UCSD-AML1 (cell line): ENCODE measurements at regions not wholly inside any gene's neighbourhood (a gene's known extent, or its start where the extent isn't known, plus 50 kb on each side); places are given as distances from the start of the nearest gene placed in this dataset.
"Not testable (repeated sequence)": the region's sequence is repeated elsewhere in the genome, so short reads cannot be mapped to it uniquely, and the experiment has no call there.

ENCODE experiments used
- DNase-seq: peaks from one replicate; lab custom pipeline; 2025; ENCODE audit not compliant: unreplicated experiment; lab: John Stamatoyannopoulos, UW

GRCh38 chr6:21282360-21282759 is 311.2 kb upstream of the SOX4 start:
- DNase-seq: not testable (repeated sequence)

GRCh38 chr6:21284166-21284565 is 309.4 kb upstream of the SOX4 start:
- DNase-seq: no peak

GRCh38 chr6:21284706-21285105 is 308.8 kb upstream of the SOX4 start:
- no peak for DNase-seq

GRCh38 chr6:21294144-21294543 is 299.4 kb upstream of the SOX4 start:
- DNase-seq: no peak

GRCh38 chr6:21295506-21296240 is 297.9 kb upstream of the SOX4 start:
- DNase-seq: no peak

GRCh38 chr6:21297665-21298064 is 295.9 kb upstream of the SOX4 start:
- no peak for DNase-seq

GRCh38 chr6:21299216-21299615 is 294.3 kb upstream of the SOX4 start:
- DNase-seq: no peak

GRCh38 chr6:21300439-21300838 is 293.1 kb upstream of the SOX4 start:
- no peak for DNase-seq

- DNase-seq: no peak
Observed at GRCh38 chr6:21305893-21306332, 287.6 kb upstream of the SOX4 start.

- no peak for DNase-seq
Observed at GRCh38 chr6:21306546-21306945, 287.0 kb upstream of the SOX4 start.

- no peak for DNase-seq
Observed at GRCh38 chr6:21309807-21310221, 283.7 kb upstream of the SOX4 start.

- DNase-seq: no peak
Observed at GRCh38 chr6:21310568-21311140, 282.9 kb upstream of the SOX4 start.

GRCh38 chr6:21312118-21312517 is 281.4 kb upstream of the SOX4 start:
- DNase-seq: no peak

GRCh38 chr6:21317642-21318041 is 275.9 kb upstream of the SOX4 start:
- no peak for DNase-seq

- DNase-seq: no peak
Observed at GRCh38 chr6:21321076-21321475, 272.5 kb upstream of the SOX4 start.

- DNase-seq: no peak
Observed at GRCh38 chr6:21321531-21321930, 272.0 kb upstream of the SOX4 start.

- no peak for DNase-seq
Observed at GRCh38 chr6:21323577-21323976, 270.0 kb upstream of the SOX4 start.

GRCh38 chr6:21325201-21325856 is 268.2 kb upstream of the SOX4 start:
- no peak for DNase-seq

- no peak for DNase-seq
Observed at GRCh38 chr6:21327326-21328112, 266.0 kb upstream of the SOX4 start.

GRCh38 chr6:21331235-21331634 is 262.3 kb upstream of the SOX4 start:
- DNase-seq: no peak

GRCh38 chr6:21332077-21332476 is 261.5 kb upstream of the SOX4 start:
- DNase-seq: no peak

GRCh38 chr6:21332660-21333059 is 260.9 kb upstream of the SOX4 start:
- no peak for DNase-seq
